GM12878 (cell line): ENCODE measurements at regions not wholly inside any gene's neighbourhood (a gene's known extent, or its start where the extent isn't known, plus 50 kb on each side); places are given as distances from the start of the nearest gene placed in this dataset.

Experiments used
- ATAC-seq: fragments of 200-7000 bp; cut with Tn5 transposase; 3 replicates; pipeline ENCODE4 v1.9.1; 2020; ENCODE audit warnings: mild to moderate bottlenecking, moderate library complexity
- BruUV-seq: library from RNA; stranded (reverse); fragments of 400-500 nt; replicated peaks from 2 replicates; lab custom pipeline; 2021; lab: Mats Ljungman, UMichigan
- CTCF ChIA-PET: fragments of 300-600 bp; sonication (Branson Sonifier 250); formaldehyde crosslinking; extraction: SDS; loops from one replicate; lab custom pipeline; 2021; ENCODE audit warnings: inconsistent platforms; lab: Yijun Ruan, JAX
- POLR2A ChIA-PET: fragments of 350-600 bp; formaldehyde crosslinking; extraction: SDS; loops from one replicate; lab custom pipeline; 2021; ENCODE audit warnings: inconsistent platforms; lab: Charles Lee
- RAD21 ChIA-PET: fragments of 300-600 bp; sonication (Branson Sonifier 250); formaldehyde crosslinking; loops from one replicate; lab custom pipeline; 2023; ENCODE audit warnings: antibody characterized with exemption; ENCODE audit not compliant: unreplicated experiment; lab: Charles Lee
- SMC1A ChIA-PET: fragments of 300-600 bp; sonication (Branson Sonifier 250); formaldehyde crosslinking; loops from one replicate; lab custom pipeline; 2023; ENCODE audit not compliant: unreplicated experiment, uncharacterized antibody; lab: Charles Lee
- DNase-seq: peaks from one replicate; pipeline ENCODE4 v3.0.0-alpha.2; 2011; ENCODE audit warnings: low read depth, low spot score
- FAIRE-seq: peaks from 3 replicates; lab custom pipeline; 2011; peaks lifted over from hg19 to GRCh38; lab: Jason Lieb, UNC
- H2AFZ ChIP-seq: 2 replicates; pipeline ENCODE4 v1.6.0; 2011; ENCODE audit warnings: low read depth, low read length, control low read depth; ENCODE audit not compliant: control insufficient read depth
- H3K27ac ChIP-seq: 2 replicates; pipeline ENCODE4 v1.5.1; 2011; ENCODE audit warnings: control low read depth; ENCODE audit not compliant: control insufficient read depth, insufficient read depth
- H3K27me3 ChIP-seq, 2 experiments: replicated peaks in 1 of 2; 2 replicates each; pipeline versions ENCODE4 v1.6.0 to v1.6.1; 2011; ENCODE audit warnings: low read length in 1 of 2; ENCODE audit not compliant: control insufficient read depth in 2 of 2, insufficient read depth in 2 of 2
- H3K36me3 ChIP-seq, 2 experiments: 2 replicates each; pipeline ENCODE4 v1.5.1; 2011; ENCODE audit warnings: low read length in 1 of 2; ENCODE audit not compliant: control insufficient read depth in 2 of 2, insufficient read depth in 2 of 2
- H3K4me1 ChIP-seq: 2 replicates; pipeline ENCODE4 v1.6.1; 2011; ENCODE audit warnings: mild to moderate bottlenecking, low read length, moderate library complexity, mixed read lengths; ENCODE audit not compliant: control insufficient read depth, insufficient read depth
- H3K4me2 ChIP-seq: 2 replicates; pipeline ENCODE4 v1.6.0; 2011; ENCODE audit warnings: control low read depth; ENCODE audit not compliant: control insufficient read depth, insufficient read depth
- H3K4me3 ChIP-seq: fragments of 200-600 bp; sonication (generic); 2 replicates; pipeline ENCODE4 v1.5.1; 2016
- H3K79me2 ChIP-seq: 2 replicates; pipeline ENCODE4 v1.6.0; 2011; ENCODE audit warnings: low read length; ENCODE audit not compliant: control insufficient read depth, insufficient read depth
- H3K9ac ChIP-seq: 2 replicates; pipeline ENCODE4 v1.8.0; 2011; ENCODE audit warnings: low read length, control low read depth, mixed read lengths; ENCODE audit not compliant: control insufficient read depth, insufficient read depth
- H3K9me3 ChIP-seq: replicated peaks from 3 replicates; pipeline ENCODE4 v1.5.1; 2011; ENCODE audit warnings: mild to moderate bottlenecking, low read length; ENCODE audit not compliant: control insufficient read depth, insufficient read depth
- H4K20me1 ChIP-seq: 2 replicates; pipeline ENCODE4 v1.6.0; 2011; ENCODE audit not compliant: control insufficient read depth, insufficient read depth
- ATF7 ChIP-seq: fragments of 450-650 bp; IDR thresholded peaks from 2 replicates; pipeline ENCODE4 v1.6.1; 2016; ENCODE audit warnings: low read depth, mild to moderate bottlenecking
- BRCA1 ChIP-seq: IDR thresholded peaks from 2 replicates; pipeline ENCODE4 v1.6.1; 2011; ENCODE audit warnings: low read depth, low read length, improper control_type of control experiment
- CBX3 ChIP-seq: fragments of 200-600 bp; sonication (generic); IDR thresholded peaks from 2 replicates; pipeline ENCODE4 v1.6.1; 2016; ENCODE audit warnings: low read depth, borderline replicate concordance
- DPF2 ChIP-seq: fragments of 450-650 bp; IDR thresholded peaks from 2 replicates; pipeline ENCODE4 v1.6.1; 2017; ENCODE audit warnings: mild to moderate bottlenecking
- HCFC1 ChIP-seq: fragments of 150-350 bp; IDR thresholded peaks from 2 replicates; pipeline ENCODE4 v1.6.1; 2014; ENCODE audit warnings: low read length
- HDGF ChIP-seq: fragments of 450-650 bp; IDR thresholded peaks from 2 replicates; pipeline ENCODE4 v1.6.1; 2016; ENCODE audit warnings: antibody characterized with exemption
- NFXL1 ChIP-seq: fragments of 450-650 bp; IDR thresholded peaks from 2 replicates; pipeline ENCODE4 v1.6.1; 2017; ENCODE audit warnings: antibody characterized with exemption, mild to moderate bottlenecking, borderline replicate concordance
- RCOR1 ChIP-seq: conservative IDR thresholded peaks from 2 replicates; pipeline ENCODE4 v1.6.1; 2012; ENCODE audit warnings: low read depth, low read length, improper control_type of control experiment
- SMARCA5 ChIP-seq: fragments of 450-650 bp; IDR thresholded peaks from 2 replicates; pipeline ENCODE4 v1.6.1; 2017; ENCODE audit warnings: mild to moderate bottlenecking
- WRNIP1 ChIP-seq: IDR thresholded peaks from 2 replicates; pipeline ENCODE4 v1.6.1; 2011; ENCODE audit warnings: low read depth, low read length, improper control_type of control experiment, borderline replicate concordance
- ZNF384 ChIP-seq: IDR thresholded peaks from 2 replicates; pipeline ENCODE4 v1.6.1; 2012; ENCODE audit warnings: low read depth, mild to moderate bottlenecking, low read length, improper control_type of control experiment, borderline replicate concordance
- WGBS: methylation state at CpG from one replicate; pipeline ENCODE4 v1.1.6; 2016; ENCODE audit warnings: low lambda C conversion rate; ENCODE audit not compliant: insufficient replicate concordance, insufficient coverage; ENCODE audit errors: missing lambda C conversion rate; 5-methylcytosine and 5-hydroxymethylcytosine counted together
- in situ Hi-C: fragments of 300-500 bp; cut with MboI; formaldehyde crosslinking; loops from 9 replicates; pipeline ENCODE4 v1.14.3; 2018; ENCODE audit warnings: mixed read lengths
- intact Hi-C: fragments of 100-400 bp; cut with micrococcal nuclease; formaldehyde crosslinking; loops from one replicate; pipeline ENCODE4 v1.14.2; 2022; ENCODE audit not compliant: unreplicated experiment
- TF ChIP-seq, protein P1 (sequence below): fragments of 450-650 bp; IDR thresholded peaks from 2 replicates; pipeline ENCODE4 v1.6.1; 2017; ENCODE audit warnings: mild to moderate bottlenecking, moderate library complexity

DNA sequence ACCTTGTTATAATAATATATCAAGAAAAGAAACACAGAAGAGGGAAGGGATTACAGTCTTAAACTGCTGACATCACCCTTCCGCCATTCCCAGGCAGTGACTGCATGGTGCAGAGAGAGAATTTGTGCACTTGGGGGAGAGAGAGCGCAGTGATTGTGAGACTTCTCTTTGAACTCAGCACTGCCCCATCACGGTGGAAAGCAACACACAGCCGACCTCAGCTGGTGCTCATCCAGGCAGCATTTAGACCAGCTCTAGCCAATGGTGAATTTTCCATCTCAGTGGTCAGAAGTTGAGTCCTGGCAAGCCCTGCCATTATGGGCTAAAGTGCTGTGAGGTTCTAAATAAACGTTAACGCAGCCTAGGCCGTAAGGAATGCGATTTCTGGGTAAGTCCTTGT lies 1681.5 kb downstream of the EFNB2 start:
- FAIRE-seq (no peak), DNase-seq (no peak), ATAC-seq (no peak)
- H3K4me1 ChIP-seq: no peaks in the 10 kb centered on the region
- ChIA-PET RAD21 (no interaction called here), POLR2A (no interaction called here), SMC1A (no interaction called here), CTCF (interaction anchor here (0.6 kb wide), 1 partner anchor 112 kb away, joined by 3 read pairs; no protein-coding TSS in a partner anchor)
- BruUV-seq: no TSS peak
- no peak overlapping the region for H3K4me3 ChIP-seq
- no peaks in the 10 kb centered on the region for H3K9me3 ChIP-seq
- in situ Hi-C loops: no loop called here
- no peak overlapping the region for H3K4me2 ChIP-seq
- H3K9ac ChIP-seq: no peak overlapping the region
- no peaks in the 10 kb centered on the region for H3K36me3 ChIP-seq
- no peaks in the 10 kb centered on the region for H4K20me1 ChIP-seq
- no peaks in the 10 kb centered on the region for H3K27me3 ChIP-seq
- H3K27ac ChIP-seq: no peak overlapping the region
- WGBS: 44% methylated on average over 8 of the region's 8 CpGs
- TF ChIP-seq ZNF384: no peak
- TF ChIP-seq BRCA1: no peak
- no peak for TF ChIP-seq HDGF
- TF ChIP-seq WRNIP1: no peak
- no peak for TF ChIP-seq ATF7
- TF ChIP-seq, protein P1, sequence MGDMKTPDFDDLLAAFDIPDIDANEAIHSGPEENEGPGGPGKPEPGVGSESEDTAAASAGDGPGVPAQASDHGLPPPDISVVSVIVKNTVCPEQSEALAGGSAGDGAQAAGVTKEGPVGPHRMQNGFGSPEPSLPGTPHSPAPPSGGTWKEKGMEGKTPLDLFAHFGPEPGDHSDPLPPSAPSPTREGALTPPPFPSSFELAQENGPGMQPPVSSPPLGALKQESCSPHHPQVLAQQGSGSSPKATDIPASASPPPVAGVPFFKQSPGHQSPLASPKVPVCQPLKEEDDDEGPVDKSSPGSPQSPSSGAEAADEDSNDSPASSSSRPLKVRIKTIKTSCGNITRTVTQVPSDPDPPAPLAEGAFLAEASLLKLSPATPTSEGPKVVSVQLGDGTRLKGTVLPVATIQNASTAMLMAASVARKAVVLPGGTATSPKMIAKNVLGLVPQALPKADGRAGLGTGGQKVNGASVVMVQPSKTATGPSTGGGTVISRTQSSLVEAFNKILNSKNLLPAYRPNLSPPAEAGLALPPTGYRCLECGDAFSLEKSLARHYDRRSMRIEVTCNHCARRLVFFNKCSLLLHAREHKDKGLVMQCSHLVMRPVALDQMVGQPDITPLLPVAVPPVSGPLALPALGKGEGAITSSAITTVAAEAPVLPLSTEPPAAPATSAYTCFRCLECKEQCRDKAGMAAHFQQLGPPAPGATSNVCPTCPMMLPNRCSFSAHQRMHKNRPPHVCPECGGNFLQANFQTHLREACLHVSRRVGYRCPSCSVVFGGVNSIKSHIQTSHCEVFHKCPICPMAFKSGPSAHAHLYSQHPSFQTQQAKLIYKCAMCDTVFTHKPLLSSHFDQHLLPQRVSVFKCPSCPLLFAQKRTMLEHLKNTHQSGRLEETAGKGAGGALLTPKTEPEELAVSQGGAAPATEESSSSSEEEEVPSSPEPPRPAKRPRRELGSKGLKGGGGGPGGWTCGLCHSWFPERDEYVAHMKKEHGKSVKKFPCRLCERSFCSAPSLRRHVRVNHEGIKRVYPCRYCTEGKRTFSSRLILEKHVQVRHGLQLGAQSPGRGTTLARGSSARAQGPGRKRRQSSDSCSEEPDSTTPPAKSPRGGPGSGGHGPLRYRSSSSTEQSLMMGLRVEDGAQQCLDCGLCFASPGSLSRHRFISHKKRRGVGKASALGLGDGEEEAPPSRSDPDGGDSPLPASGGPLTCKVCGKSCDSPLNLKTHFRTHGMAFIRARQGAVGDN: no peak
- TF ChIP-seq SMARCA5: no peak
- no peak for TF ChIP-seq DPF2
- no peak for TF ChIP-seq CBX3
- no peak for TF ChIP-seq NFXL1
- no peak for TF ChIP-seq HCFC1
- TF ChIP-seq RCOR1: no peak
- TF ChIP-seq, all 136 proteins: peak for 0
- H2AFZ ChIP-seq: no peak overlapping the region
- intact Hi-C loops: no loop called here
- H3K79me2 ChIP-seq: no peaks in the 10 kb centered on the region
